Suppressor macrophage treated with lipopolysaccharide for 4 hours (primary cell): ENCODE measurements at regions not wholly inside any gene's neighbourhood (a gene's known extent, or its start where the extent isn't known, plus 50 kb on each side); places are given as distances from the start of the nearest gene placed in this dataset.

Experiments
- DNase-seq: peaks from one replicate; pipeline ENCODE4 v3.0.0-alpha.2; 2020

GRCh38 chr5:165508861-165509260 lies 2003.4 kb downstream of the MAT2B start:
- no peak for DNase-seq

- no peak for DNase-seq
Measured at GRCh38 chr5:165521816-165522610, 2016.6 kb downstream of the MAT2B start.

- peak; percentile 30 for DNase-seq
Measured at GRCh38 chr5:165525271-165525670, 2019.9 kb downstream of the MAT2B start.

GRCh38 chr5:165526357-165526756 lies 2020.9 kb downstream of the MAT2B start:
- no peak for DNase-seq

GRCh38 chr5:165527577-165527976 lies 2022.2 kb downstream of the MAT2B start:
- DNase-seq, result no peak

GRCh38 chr5:165538065-165538464 lies 2032.6 kb downstream of the MAT2B start:
- no peak for DNase-seq

GRCh38 chr5:165559645-165560044 lies 2054.2 kb downstream of the MAT2B start:
- peak; percentile 26 for DNase-seq

GRCh38 chr5:165560648-165561047 lies 2055.2 kb downstream of the MAT2B start:
- no peak for DNase-seq

- no peak for DNase-seq
Measured at GRCh38 chr5:165565911-165566310, 2060.5 kb downstream of the MAT2B start.

GRCh38 chr5:165569551-165569950 lies 2064.1 kb downstream of the MAT2B start:
- no peak for DNase-seq

GRCh38 chr5:165573445-165573844 lies 2068.0 kb downstream of the MAT2B start:
- DNase-seq, result no peak

GRCh38 chr5:165574100-165574499 lies 2068.7 kb downstream of the MAT2B start:
- peak; percentile 51 for DNase-seq

GRCh38 chr5:165576678-165577275 lies 2071.4 kb downstream of the MAT2B start:
- no peak for DNase-seq

GRCh38 chr5:165579911-165580310 lies 2074.5 kb downstream of the MAT2B start:
- no peak for DNase-seq

GRCh38 chr5:165594693-165595092 lies 2089.3 kb downstream of the MAT2B start:
- DNase-seq, result no peak

- no peak for DNase-seq
Measured at GRCh38 chr5:165602529-165602928, 2097.1 kb downstream of the MAT2B start.

- DNase-seq, result no peak
Measured at GRCh38 chr5:165607026-165607425, 2101.6 kb downstream of the MAT2B start.

- DNase-seq, result no peak
Measured at GRCh38 chr5:165609871-165610270, 2104.5 kb downstream of the MAT2B start.

- peak; percentile 84 for DNase-seq
Measured at GRCh38 chr5:165616490-165617405, 2111.3 kb downstream of the MAT2B start.

- peak; percentile 12 for DNase-seq
Measured at GRCh38 chr5:165617491-165617890, 2112.1 kb downstream of the MAT2B start.

GRCh38 chr5:165620394-165620793 lies 2115.0 kb downstream of the MAT2B start:
- DNase-seq, result no peak

GRCh38 chr5:165622864-165623536 lies 2117.6 kb downstream of the MAT2B start:
- peak; percentile 25 for DNase-seq
